GM19043 (cell line): ENCODE measurements at regions not wholly inside any gene's neighbourhood (a gene's known extent, or its start where the extent isn't known, plus 50 kb on each side); places are given as distances from the start of the nearest gene placed in this dataset.

ENCODE experiments used
- ATAC-seq: cut with Tn5 transposase; IDR thresholded peaks from one replicate; pipeline ENCODE4 v1.9.1; 2021; ENCODE audit warnings: low read depth; ENCODE audit not compliant: unreplicated experiment

GRCh38 chr2:5254791-5255332, 437.3 kb upstream of the SOX11 start:
- no peak for ATAC-seq

- ATAC-seq: no peak
Measured at GRCh38 chr2:5263291-5263690, 428.9 kb upstream of the SOX11 start.

DNA sequence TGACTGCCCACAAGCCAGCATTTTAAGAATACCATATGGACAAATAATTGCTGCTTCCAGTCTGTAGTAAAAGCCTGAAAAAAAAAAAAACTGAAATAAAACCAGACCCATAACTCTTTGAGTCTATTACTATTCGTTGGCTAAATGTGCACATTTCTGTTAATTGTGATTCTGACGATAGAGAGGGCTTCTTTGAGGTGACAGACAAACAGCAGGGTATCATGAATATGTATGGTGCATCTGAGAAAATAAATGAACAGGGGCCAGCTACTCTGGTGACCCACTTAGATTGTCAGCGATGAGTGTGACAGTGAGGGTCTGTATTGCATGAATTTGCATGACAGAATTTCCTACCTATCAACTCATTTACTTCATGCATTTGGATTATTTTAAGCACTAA, 427.8 kb upstream of the SOX11 start:
- no peak for ATAC-seq

GRCh38 chr2:5285061-5285460, 407.1 kb upstream of the SOX11 start:
- ATAC-seq: no peak

GRCh38 chr2:5285872-5286769, 406.1 kb upstream of the SOX11 start:
- no peak for ATAC-seq

DNA sequence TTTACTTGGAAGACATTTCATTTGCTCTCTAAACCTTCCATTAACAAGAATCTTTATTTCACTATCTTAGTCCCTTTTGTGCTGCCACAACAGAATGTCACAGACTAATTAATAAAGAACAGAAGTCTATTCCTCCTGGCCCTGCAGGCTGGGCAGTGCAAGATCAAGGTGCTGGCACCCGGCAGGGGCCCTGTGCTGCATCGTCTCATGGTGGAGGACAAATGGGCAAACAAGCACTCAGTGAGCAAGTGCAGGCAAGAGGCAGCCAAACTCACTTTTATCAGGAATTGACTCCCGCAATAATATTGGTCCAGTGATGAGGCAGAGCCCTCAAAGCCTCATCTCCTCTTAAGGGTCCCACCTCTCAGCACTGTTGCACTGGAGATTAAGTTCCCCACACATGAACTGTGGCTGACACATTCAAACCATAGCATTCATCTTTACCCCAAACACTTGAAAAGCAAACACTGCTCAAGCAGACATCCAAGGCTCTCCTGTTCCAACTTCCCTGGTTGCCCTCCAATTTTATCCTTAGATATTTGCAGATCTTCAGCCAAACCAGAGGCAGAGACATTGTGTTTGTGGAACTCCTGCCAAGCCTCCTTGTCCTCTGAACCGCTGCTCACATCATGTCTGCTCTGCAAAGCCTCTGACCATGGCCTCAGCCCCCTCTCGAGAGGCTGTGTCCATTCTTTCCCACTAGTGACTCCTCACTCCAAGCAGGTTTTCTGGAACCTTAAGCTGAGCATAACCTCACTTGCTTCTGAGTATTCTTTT, 404.4 kb upstream of the SOX11 start:
- no peak for ATAC-seq

- ATAC-seq: no peak
Measured at GRCh38 chr2:5290900-5291546, 401.2 kb upstream of the SOX11 start.

GRCh38 chr2:5304640-5305039, 387.5 kb upstream of the SOX11 start:
- no peak for ATAC-seq

DNA sequence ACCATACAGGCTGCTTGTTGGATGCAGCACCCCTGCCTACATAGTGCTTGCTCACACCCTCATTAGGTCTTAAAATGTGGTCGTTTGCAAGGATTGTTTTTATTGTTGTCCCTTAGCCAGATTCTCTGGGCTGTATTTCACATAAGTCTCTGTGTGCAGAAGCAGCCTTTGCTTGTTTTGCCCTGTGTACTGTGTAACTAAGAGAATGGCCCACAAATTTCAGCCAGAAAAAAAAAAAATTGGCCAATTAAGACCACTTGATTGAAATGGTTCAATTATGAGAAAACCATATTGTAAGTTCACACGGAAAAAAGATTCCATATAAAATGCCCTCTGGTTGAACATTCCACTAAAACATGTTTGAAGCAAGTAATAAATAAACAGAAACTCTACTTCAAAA, 377.1 kb upstream of the SOX11 start:
- ATAC-seq: no peak

- ATAC-seq: no peak
Measured at GRCh38 chr2:5315512-5315911, 376.7 kb upstream of the SOX11 start.

- no peak for ATAC-seq
Measured at GRCh38 chr2:5316001-5316490, 376.1 kb upstream of the SOX11 start.

GRCh38 chr2:5319493-5319892, 372.7 kb upstream of the SOX11 start:
- no peak for ATAC-seq

GRCh38 chr2:5322396-5322795, 369.8 kb upstream of the SOX11 start:
- no peak for ATAC-seq

- ATAC-seq: no peak
Measured at GRCh38 chr2:5325523-5325922, 366.7 kb upstream of the SOX11 start.

DNA sequence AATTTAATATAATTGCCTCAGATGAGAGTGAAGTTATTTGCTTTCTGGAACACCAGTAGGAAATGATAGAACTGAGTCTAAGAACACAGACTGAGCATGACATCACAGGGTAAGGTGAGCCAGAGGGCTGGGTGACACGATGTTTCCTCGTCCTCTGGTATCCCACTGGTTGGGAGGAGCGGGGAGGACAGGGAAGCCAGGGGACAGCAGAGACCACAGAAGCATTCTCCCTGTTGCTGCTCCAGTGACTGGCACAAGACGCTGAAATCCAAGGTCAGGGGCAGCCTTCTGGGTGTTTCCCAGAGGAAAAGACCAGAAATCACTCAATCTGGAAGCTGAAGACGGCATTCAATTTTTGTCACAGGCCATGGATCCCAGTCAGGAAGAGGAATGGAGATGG, 363.4 kb upstream of the SOX11 start:
- no peak for ATAC-seq

DNA sequence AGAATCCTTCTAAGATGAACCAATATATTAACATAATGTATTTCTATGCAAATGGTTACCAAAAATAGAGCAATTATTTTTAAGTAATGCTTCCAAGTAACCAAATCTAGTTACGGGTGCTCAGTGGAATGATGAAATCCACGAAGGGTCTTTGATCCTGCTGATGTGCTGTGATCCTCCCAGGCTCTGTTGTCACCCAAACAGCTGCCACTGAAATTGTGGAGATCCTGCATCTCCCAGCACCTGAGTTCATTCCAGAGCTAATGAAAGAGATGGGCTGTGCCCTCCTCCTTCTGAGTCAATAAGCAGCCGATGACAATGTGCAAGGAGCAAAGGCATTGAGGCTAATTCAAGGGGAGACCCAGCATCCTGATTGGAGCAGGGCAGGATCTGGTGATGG, 362.4 kb upstream of the SOX11 start:
- ATAC-seq: no peak

- no peak for ATAC-seq
Measured at GRCh38 chr2:5330961-5331360, 361.2 kb upstream of the SOX11 start.

GRCh38 chr2:5332925-5333324, 359.3 kb upstream of the SOX11 start:
- ATAC-seq: no peak

DNA sequence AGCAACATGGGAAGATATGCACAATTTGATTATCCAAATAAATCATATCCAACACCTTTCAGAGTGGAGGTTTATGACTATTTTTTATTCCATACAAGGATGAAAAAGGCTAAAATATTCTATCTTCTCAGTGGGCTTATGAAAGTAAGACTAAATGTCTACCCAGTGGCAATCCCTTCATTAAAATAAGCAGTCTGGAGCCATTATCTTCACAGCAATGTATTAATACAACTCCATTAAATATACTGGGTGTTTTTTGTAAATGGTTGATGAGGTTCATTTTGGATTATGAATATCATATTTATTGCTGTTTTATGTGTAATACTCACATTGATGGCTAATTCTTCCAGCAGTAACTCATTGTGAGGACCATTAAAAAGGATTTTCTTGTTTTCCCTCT, 352.7 kb upstream of the SOX11 start:
- no peak for ATAC-seq

DNA sequence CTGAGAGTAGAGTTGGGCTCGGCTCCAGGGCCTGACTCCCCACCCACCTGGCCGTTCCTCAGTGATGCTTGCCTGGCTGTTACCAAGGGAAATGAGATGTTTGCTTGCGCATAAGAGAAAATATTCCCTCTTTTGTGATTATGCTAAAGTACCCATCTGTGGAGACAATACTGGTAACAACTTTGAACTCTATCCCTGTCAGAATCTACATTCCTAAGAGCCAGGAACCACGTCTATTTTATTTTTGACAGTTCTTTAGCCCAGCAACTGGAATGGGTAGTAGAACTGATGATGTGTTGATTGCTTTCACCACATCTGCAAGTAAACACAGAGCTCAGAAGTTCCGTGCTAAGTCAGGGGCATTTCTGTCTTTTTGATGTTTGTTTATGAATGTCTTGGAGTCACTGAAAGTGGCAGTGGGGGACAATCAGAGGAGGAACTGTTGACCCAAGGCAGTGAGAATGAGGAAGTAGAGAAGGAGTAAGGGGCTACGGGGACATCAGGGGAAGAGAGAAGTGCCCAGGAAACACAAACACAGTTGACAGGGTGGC, 348.3 kb upstream of the SOX11 start:
- ATAC-seq: no peak

GRCh38 chr2:5352286-5352685, 339.9 kb upstream of the SOX11 start:
- ATAC-seq: no peak
